Kasumi-1 (cell line): ENCODE measurements at regions not wholly inside any gene's neighbourhood (a gene's known extent, or its start where the extent isn't known, plus 50 kb on each side); places are given as distances from the start of the nearest gene placed in this dataset.
"Not testable (repeated sequence)": the region's sequence is repeated elsewhere in the genome, so short reads cannot be mapped to it uniquely, and the experiment has no call there.

ENCODE experiments used
- DNase-seq, 2 experiments: peaks; one replicate each; lab custom pipeline; 2025; lab: John Stamatoyannopoulos, UW

DNA sequence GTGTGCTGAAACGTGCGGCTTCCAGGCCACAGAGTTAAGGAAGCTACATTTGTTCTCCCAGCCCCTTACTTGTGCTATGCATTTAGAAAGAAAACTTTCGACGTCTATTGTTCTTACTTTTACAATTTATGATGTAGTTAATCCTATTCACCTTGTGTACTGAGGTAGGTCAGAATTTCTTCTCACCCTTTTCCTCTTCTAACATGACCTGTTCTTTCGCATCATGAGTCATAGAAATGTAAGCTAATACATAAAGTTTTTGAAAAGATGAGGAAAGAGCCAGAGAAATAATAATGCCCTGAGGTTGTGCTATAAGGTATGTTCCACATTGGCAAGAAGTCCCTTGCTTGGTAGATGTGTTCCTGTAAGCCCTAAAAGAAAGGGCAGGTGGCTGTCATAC is 298.3 kb downstream of the TRIML1 start:
- no peak for DNase-seq

DNA sequence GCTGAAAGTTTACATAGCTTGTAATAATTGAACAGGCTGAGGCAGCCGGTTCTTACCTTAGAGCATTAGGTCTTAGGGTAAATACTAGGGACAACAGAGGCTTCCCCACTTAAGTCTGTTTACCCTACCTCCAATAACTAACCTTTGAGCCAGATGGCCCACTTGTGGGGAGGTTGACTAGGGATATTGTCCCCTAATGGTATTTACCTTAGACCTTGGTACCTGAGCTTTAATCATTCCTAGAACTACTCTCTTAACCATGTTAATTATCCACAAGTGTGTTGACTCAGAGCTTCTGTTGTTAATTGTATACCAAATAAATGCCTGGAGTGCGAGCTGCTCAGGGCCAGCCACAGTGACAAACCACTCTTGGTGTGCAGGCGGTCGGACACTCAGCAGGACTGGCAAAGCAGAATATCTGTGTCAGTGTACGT is 299.2 kb downstream of the TRIML1 start:
- not testable (repeated sequence) for DNase-seq

DNA sequence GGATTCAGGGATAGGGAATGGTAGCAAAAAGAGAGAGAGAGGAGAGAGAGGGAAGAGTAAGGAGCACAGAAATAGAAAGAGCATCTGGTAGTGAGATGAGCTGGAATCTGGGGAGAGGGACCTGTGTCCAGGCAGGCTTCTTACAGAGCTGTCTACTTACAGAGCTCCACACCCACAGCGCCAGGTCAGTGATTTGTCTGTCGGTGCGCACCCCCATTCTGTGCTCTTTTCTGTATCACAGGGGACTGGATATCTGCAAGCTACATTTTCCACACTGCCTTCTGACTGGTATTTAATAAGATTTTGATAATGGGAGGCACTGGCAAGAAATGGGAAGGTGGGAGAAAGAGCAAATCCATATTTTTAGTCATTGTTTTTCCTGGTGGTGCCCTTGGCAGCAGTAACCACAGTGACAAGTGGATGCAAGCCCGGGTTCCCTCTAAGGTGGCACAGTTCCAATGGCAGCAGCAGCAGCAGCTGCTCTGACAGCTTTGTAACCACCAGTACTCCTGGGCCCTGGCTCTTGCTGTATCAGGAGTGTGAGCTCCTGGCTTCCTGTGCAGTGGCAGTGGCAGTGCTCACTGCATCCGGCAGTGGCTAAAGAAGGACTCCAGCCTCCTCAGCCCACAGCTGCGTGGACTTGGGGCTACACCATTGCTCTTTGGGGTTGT is 300.5 kb downstream of the TRIML1 start:
- DNase-seq, result no peak

DNA sequence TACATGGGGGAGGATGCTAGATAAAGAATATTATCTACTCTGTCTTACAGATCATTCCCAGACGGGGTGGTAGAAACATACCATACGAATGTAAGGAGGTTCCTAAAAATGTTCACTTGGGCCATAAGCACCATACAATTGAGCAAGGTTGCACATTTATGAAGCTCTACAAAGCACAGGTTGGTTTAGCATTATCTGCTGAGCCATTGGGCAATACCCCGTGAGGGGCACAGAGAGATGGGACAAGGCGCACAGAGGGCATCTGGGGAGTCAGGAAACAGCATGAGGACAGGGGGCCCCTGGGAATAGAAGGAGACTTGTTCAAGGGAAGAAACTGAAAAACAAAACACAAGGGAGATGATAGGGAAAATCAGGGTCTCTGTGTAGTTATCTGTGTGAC is 305.3 kb downstream of the TRIML1 start:
- DNase-seq, result no peak

DNA sequence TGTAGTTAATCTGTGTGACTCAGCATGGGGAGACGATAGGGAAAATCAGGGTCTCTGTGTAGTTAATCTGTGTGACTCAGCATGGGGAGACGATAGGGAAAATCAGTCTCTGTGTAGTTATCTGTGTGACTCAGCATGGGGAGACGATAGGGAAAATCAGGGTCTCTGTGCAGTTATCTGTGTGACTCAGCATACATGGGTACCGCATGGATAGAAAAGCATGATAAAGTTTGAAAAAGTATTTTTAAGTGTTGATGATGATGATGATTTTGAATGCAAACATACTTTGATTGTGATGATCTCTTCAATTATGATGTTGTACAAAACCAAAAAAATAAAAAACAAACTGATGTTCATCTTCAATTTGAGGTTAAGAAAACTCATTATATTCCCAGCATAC is 309.8 kb downstream of the TRIML1 start:
- DNase-seq, result not testable (repeated sequence)

DNA sequence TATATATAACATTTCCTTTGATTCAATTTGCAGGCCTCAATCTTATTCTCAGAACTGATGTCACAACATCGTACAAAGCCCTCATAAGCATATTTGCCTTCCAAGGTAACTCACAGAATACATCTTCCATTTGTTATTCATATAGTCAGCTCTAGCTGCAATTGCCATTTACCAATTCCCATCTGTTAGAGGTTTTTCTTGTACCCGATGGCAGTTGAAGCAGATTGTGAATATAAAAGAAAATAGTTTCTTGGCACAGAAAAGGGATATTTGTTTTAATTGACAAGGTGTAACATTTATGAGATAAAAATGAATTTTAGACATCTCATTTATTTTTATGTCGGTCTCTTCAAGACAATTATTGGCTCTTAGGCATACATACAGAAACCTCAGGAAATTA is 311.3 kb downstream of the TRIML1 start:
- DNase-seq, result no peak

DNA sequence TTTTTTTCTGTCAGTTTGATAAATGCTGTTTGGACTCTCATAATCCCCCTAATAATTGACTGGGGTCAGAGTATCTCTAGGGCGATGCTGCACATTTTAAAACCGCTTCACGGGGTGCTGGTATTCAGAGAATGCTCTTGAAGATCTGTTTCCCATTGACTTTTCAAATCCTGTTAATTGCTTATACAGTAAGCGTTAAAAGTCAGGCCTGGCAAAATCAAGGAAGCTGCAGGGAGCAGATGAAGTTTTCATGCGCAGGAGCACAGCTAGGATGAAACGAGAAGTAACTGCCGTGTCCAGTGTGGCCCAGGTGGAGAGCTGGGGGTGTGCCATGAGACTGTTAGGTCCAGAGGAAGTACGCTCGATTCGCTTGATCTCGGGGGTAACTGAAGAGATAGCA is 312.9 kb downstream of the TRIML1 start:
- no peak for DNase-seq

DNA sequence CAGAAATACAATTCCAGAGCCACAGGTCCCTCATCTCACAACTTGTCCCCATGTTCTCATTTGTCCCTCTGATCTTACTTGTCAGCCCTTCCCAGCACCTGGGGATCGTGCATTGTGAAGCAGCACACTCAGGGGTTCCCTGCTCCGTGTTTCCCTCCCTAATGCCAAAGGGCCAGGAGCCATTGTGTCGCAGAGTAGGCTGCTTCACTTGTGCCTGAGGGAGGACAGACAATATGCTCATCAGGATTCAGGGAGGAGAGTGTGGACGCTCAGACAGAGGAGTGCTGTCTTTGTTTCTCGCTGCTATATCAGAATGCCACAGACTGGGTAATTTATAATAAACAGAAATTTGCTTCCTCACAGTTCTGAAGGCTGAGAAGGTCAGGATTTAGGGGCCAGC is 315.3 kb downstream of the TRIML1 start:
- no peak for DNase-seq

DNA sequence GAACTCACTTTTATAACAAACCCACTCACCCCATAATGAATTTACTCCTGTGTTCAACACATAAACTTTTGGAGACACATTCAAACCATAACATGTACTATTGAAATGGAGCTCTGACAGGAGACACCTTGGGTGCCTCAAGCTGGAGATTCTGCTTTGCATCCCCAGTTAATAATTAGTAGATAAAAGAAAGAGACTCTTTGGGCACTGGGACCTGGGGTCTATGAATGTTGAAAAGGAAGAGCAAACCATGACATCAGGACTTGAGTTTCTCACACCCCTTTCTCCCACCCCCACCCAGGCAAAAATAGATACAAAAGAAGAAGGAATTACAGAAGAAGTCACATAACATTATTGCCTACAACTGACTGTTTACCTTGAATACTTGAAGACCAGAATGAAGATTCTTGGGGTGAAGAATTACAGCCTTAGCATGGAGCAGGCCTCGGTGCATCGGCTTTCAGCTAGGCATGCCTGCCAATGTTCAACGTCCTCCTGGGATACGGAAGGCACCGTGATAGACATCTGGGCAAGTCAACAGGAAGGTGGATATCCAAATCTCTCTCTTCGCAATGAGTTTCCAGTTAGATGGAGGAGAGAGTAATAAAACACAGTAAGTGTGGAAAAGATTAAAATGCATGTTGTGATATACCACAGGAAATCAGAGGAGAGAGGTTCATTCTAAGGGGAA is 316.0 kb downstream of the TRIML1 start:
- DNase-seq, result no peak

DNA sequence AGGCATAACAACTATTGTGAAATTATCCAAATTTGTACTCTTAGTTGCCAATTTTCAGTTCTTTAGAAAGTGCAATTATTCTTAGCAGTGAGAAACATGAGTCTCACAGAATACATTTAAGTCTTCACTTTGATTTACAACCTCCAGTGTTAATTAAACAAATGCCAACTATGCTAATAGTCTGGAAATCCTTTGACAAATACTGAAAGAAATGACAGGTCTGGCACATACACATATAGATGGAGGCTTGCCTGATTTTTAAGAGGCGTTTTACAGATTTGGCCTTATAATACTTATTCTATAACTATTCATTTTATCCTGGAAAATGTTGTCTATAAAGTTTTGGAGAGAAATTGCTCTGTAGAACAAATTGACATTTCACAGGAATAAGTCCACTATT is 320.1 kb downstream of the TRIML1 start:
- DNase-seq, result no peak

DNA sequence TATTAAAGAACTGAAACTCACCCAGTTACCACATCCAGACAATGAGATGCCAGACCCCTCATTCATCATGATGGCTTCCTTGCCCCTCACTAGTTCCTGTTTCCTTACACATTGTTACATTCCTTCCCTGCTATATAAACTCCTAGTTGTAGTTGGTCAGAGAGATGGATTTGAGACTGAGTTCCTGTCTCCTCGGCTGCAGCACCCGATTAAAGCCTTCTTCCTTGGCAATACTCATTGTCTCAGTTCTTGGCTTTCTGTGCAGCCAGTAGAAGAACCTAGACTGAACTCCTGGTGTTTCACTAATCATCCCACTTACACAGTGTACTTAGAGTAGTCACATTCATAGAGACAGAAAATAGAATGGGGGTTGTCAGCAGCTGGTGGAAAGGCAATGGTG is 324.7 kb downstream of the TRIML1 start:
- DNase-seq, result no peak

DNA sequence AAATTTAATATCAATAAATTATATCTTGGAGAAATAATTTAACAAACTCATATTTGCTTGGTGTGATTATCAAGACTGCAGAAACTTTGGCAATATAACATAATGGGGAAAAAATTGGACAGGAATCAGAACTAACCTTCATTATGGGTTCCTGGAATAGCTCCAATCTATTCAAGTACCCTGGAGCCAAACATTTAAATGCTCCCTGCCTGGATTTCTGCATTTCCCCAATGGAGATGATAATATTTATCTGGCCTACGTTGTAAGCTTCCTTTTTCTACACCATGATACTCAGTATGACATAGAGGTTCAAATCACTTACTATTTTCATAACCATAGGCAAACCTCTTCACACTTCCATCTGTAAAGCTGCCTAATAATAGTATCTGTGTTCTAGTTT is 326.8 kb downstream of the TRIML1 start:
- no peak for DNase-seq

DNA sequence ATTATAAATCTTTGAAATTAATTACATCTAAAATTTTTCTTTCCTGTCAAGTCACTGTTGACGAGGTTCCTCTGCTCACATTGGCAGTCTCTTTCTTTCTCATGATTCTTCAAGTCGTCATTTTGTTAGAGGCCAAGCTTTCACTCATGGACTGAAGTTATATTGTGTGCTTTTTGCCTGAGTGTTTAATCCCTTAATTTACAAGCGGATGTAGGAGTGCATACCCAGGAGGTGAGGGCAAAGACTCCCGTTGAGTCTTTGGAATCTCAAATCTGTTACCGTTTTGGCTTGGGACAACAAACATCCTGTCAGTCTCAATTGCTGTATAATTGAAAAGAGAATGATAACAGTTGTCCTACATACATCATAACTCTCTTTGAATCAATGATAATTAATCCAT is 345.0 kb downstream of the TRIML1 start:
- DNase-seq, result no peak

DNA sequence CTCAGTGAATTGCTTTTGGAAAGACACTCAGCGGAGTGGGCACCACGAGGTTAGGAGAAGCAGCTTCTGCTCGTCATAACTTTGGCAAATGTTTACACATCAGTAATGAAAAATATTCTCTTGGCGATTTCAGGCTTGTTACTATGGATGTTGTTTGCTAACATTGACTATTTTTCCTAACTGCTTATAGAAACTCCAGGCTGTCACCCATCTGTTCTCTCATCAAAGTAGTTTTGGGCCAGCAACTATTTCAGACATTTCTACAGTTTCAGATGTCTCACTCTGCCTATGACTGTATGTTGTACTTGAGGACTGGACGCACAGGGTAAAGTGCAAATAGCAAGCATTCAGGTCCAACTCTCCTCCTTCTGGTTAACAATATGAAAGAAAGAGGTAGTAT is 346.7 kb downstream of the TRIML1 start:
- DNase-seq, result no peak

DNA sequence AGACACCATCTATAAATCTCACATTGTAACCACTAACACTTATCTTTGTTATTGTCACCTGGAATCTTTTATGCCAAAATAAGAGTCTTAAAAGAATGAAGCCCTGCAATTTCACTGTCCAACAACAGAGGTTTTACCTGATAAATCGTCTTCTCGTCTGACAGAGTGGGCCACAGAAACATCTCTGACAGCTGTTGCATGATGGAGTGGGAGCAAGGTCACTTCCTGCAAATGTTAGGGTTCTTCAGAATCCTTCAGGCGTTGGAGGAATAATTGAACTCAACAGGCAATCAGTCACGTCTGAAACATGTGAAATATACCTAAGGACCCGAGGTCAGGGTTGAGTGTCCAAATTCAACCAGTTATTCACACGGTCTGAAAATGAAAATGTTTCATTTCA is 353.6 kb downstream of the TRIML1 start:
- DNase-seq, result no peak

DNA sequence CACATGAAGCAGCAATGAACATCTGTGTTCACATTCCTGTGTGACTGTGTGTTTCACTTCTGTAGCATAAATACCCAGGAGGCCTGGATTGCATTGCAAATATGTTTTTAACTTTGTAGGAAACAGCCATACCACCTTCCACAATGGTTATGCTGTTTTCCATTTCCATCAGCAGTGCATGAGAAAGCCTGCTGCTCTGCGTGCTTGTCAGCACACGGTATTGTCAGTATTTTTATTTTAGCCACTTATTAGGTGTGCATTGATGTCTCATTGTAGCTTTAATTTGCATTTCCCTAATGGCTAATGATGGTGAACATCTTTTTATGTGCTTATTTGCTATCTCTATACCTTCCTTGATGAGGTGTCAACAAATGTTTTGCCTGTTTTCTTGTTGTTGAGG is 355.9 kb downstream of the TRIML1 start:
- DNase-seq, result no peak

DNA sequence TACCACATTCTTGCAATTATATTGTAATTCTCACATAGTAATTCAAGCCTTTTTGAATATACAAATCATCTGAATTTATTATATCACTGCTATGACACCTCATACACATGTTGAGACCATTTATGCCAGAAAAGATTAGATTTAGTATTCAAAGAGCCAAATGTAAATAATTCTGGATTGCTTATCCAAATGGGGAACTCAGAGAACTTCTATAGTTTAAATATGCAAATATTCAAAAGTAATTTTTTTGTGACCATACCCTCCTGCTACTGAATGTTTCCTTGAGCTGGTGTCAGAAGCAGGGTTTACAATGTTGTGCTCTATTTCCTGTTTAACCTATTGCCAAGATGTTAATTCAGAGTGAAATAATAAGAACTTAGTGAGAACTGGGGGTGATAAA is 372.2 kb downstream of the TRIML1 start:
- DNase-seq, result no peak

DNA sequence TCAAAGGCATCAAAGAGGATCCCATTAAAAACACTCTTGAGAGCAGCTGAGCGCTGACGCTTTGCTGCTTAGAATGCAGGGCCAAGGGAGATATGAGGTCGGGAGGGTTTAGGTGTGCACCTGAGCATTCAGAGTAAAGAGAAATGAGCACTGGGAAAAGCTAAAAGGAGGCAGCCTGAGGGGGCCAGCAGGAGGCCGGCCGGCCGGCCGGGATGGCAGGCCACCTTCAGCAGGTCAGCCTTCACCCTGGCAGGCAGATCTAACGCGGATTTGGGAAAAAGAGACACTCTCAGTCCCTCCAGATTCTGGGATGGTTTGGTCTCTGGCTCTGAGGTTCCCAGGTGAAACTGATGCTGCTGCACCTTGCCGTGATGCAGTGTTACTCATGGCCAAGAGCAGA is 393.5 kb downstream of the TRIML1 start:
- no peak for DNase-seq

DNA sequence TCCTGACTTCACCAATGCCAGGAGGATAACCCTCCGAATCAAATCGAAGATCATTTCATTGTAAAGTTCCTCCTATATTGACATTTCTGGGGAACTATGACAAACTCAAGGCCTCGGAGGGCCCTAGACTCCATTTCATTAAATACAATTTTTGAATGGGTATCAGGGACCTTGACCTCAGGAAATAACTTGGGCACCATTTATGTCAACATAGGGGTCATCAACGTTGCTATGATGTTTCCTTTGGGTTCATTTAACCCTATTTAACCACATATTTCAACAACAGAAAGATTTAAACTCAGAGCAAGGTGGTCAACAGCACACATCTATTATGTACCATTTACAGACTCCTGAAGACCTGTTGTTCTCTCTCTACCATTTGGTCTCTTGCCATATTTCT is 395.1 kb downstream of the TRIML1 start:
- no peak for DNase-seq

DNA sequence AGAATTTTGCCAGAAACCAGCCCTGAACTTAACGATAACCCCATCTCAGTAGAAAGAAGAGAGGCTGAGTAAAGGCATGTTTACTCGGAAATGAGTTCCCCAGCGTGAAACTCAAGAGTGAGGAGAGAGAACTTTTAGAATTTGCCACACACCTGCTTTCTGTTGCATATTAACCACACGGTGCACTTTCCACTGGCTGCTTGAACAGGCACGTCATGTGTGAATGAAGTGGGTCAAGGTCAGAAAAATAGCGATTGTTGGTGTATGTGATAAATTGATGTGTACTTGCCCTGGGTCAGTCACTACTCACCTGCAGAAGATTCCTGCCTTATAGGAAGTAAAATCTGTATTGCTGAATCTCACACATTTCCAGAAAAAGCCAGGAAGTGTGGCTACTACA is 395.7 kb downstream of the TRIML1 start:
- DNase-seq, result no peak

DNA sequence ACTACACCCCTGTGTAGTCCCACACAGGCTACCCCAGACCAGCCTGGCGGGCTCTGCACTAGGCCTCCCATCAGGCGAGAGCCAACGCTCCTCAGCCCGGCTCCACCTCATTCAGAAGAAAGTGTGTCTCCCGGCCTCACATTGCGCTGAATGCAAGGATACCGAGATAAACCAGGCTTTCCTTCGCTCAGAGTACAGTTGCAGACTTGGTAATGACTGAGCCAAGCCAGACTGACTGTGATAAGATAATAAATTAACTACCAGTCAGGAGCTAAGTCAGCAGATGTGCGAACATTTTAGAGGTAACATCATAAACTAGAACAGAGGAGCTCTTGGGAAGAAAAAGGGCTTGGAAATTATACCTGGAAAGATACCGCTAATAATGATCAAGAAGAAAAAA is 397.6 kb downstream of the TRIML1 start:
- DNase-seq, result no peak

DNA sequence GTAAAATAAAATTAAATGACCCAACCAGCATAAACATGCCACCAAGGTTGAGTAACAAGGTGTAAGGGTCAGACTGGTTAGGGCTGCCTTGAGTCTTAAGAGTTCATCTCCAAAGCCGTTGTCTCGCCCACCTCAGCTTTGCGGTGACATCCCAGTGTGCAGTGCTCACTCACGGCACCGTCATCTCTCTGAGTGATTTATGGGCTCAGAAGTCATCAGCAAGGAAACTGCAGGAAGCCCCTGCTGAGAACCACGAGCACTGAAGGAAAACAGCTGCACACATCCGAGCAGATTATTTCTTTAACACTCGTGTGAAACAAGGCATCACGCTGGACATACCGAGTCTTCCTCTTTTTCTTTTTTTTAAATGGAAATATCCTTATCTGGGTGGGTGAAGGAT is 411.1 kb downstream of the TRIML1 start:
- no peak for DNase-seq

DNA sequence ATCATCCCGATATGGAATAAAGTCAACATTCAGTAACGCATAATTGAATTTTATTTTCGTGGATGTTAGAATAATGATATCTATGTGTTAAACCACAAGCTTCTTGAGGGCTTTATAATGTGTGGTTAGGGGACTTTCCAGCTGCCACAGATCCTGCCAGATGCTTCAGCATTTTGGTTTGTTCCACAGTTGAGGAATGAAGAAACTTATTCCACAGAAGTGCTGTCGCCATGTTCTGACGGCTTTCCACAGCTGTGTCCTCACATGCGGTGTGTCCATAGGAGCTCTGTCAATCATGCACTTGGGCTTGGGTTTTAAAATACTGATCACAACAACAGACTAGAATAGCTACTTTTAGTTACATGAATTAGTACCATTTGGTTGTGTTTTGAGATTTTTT is 411.9 kb downstream of the TRIML1 start:
- no peak for DNase-seq

DNA sequence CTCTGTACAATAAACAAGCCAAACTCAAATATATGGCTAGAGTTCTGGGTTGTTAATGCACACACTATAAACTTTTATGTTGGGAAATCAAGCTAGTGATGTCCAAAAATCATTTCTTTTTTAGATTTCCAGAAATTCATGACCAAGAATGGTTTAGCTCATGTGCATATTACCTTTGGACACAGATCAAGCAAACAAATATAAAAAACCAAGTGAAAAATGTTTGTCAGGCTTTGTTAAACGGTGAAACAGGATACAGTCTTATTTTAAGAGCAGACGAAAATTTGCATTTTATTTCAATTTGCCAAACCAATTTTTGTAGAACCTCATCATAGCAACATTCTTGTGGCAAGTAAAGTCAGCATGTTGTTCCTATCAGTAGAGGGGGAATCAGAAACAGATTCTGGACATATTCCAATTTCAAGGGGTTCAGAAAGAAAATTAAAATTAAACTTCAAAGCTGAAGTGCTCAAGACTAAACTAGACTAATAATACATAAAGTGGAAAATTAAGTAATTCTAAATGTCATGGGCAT is 413.6 kb downstream of the TRIML1 start:
- DNase-seq, result no peak
